Muscle of arm (tissue), 1 donor: ENCODE measurements at regions not wholly inside any gene's neighbourhood (a gene's known extent, or its start where the extent isn't known, plus 50 kb on each side); places are given as distances from the start of the nearest gene placed in this dataset.

Experiments
- DNase-seq: peaks from one replicate; pipeline ENCODE4 v3.0.0-alpha.2; 2013

GRCh38 chr1:56151402-56151801, 428.0 kb downstream of the PLPP3 start:
- DNase-seq: no peak

DNA sequence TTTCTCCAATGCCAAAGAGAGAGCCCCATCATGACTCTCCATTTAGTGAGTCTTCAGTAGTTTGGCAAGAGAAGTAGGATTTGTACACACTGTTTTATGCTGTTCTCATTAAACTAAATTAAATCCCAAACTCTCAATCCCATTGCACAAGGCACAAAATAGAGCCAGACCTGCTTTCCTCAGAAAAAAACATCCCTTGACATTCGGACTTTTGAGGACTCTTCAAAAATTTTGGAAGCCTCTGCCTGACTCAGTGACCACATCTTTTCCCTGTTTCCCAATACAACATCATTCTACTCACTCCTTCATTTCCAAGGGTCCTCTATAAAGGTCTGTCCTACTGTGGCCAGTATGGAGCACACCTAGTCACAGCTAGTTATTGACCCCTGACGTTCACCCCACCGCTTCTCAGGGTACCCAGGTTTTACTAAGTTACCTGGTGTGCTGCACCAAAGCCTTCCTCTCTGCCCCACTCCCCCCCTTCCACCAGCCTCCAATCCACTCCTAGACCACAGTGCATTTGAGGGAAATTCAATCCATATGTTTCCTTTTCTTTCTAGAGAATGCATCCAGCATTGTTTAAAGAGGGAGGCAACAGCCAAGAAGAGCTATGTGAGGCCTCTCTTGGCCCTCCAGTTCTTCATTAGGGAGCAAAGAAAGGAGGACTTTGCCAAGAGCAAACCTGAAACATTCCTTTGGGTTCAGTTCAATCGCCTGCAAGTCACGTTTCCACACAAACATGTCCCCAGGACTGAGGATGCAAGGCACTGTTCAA, 428.7 kb downstream of the PLPP3 start:
- no peak for DNase-seq

DNA sequence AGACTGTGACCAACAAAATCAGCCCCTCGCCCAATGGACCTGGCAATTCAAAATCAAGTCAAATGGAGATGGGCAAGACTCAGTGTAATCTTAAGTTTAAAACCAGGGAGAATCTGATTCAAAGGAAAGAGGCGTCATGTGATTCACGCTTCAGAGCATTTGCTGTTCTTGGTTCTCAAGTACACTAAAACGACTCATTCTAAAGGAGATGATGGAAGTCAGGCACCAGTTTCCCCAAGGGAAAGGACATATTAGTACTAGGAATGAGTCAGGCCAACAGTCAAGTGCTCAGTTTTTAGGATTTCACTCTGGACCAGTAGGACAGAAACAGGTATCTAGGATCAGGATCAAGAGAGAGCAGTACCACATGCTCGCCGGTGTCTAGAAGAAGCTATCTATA, 429.6 kb downstream of the PLPP3 start:
- DNase-seq: no peak

DNA sequence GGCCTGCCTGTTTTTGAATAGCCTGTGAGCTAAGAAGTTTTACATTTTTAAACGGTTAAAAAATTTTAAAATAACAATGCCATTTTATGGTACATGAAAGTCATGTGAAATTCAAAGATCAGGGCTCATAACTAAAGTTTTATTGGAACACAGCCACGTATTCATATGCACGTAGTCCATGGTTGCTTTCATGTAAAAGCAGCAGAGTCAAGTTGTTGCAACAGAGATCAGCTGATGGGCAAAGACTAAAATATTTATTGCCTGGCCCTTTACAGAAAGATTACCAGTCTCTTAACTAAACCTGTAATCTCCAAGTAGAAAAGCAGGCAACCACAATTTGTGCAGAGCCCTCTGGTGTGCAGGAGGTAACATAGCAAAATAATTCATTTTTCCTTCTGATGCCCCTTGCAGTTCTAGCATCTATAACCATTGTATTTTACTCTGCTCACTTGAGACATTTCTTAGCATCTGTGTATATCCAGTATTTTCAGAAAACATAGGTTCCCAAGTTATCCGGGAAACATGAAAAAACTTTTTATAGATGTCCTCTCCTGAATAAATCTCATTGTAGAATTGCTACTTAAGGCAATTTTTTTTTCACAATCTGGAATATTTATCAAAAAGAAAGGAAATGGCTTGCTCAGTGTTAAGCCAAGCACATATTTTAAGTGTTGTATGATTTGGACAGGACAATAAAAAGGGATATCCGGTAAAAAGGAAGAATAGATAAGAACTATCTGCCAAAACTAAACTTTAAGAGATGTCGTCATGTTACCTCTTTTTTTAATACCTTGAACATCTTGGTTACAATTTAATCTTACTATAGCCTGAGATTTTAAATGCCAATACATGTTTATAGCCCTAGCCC, 430.8 kb downstream of the PLPP3 start:
- no peak for DNase-seq

GRCh38 chr1:56147459-56147858, 431.9 kb downstream of the PLPP3 start:
- no peak for DNase-seq

DNA sequence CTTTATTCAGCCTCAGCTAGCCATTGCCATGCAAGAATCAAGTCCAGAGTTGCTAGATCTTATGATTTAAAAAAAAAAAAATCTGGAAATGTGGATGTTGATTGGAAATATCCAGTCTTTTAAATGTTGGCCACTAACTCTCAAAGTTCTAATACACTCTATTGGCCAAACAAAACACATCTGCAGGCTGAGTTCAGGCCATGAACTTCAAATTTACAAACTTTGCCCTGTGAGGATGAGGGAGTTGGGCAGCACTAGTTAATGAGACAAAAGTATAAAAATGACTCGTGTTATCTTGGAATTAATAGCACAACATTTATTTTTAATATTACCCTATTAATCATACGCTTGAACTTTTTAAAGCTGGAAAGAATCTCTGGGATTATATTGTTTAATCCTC, 432.3 kb downstream of the PLPP3 start:
- DNase-seq: no peak

DNA sequence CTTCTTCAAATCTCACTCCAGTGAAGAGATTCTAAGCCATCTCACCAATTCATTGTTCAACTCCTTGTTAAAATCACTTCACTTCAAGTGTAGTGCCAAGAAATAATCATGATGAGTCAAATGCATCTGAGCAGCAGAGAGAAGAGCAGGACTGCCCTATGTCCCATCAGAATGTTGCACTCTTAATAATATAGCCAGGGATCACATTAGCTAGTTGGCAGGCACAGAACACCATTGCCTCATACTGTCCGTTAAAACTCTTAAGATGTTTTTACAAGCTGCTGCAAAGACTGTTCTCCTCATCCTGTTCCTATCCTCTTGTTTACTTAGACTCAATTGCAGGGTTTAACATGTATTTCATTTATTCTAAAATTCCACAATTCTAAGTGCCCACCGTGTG, 432.9 kb downstream of the PLPP3 start:
- no peak for DNase-seq

DNA sequence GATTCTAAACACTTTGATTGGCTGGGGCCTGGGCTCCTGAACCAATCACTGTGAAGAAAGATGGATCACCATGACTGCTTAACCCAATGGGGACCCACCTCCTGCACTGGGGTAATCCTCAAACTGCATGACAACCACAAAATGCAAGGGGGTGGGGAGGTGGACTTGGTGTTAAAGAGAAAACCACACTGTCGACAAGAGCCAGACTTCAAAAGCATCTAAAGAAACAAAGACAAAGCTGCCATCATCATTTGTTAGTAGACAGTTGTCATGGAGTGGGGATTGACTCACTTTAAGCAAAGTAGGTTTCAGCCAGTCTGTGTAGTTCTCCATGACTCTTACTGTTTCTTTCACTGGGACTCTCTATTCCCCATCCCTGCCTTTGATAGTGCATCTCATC, 433.8 kb downstream of the PLPP3 start:
- no peak for DNase-seq

DNA sequence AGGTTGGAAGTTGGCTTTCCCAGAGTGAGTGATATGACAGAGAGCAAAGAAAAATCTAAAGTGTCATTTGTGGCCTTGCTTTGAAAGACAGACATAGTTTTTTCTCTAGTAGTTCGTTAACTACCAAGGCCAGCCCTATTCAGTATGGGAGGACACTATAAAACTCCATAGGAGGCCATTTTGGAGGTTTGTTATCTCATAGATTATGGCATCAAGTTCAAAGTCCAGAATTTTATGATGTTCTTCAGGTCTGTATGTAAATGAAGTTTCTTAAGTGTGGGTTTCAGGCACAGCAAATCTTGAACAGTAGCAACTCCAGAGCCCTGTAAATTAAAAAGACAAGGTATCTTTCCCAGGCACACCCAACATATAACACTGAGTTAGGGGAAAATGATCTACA, 437.1 kb downstream of the PLPP3 start:
- DNase-seq: no peak

- no peak for DNase-seq
Observed at GRCh38 chr1:56139836-56140235, 439.5 kb downstream of the PLPP3 start.

DNA sequence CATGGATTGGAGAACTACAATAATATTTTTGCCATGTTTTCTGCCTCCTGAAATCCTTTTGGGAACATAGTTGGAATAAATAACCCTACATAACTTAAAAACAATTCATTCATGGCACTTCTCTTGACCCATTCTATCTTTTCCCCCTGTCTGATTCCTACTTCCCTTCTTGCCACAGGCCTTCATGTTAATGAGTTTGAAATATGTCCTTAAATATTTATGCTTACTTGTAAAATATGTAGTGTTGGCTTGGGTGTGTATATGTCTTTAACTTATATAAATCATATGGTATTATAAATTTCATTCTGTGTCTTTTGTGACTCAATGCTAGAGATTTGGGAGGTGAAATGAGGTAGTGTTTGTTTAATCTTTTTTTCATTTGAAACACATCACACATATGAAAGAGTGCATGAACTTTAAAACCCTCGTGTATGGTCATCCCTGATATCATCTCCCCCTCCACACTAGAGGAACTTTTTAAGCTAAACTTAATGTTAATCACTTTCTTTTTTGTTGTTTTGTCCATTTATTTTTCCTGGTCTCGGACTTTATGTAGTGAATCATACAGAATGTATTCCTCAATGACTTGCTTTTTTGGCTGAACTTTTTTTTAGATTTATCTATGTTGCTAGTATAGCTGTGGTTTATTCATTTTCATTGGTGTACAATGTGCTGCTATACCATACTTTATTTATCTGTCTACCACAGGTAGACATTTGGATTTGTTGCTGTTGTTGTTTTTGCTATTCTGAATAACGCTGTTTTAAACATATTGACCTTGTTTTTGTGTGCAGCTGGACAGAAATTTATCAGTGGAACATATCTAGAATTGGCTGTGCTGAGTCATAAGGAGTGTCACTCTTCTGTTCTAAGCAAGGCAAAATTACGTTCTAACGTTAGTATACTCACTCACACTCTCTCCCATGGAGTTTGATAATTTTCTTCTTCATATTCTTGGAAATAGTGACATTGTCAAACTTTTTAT, 441.6 kb downstream of the PLPP3 start:
- DNase-seq: no peak

- no peak for DNase-seq
Observed at GRCh38 chr1:56137090-56137489, 442.3 kb downstream of the PLPP3 start.

GRCh38 chr1:56135864-56136147, 443.6 kb downstream of the PLPP3 start:
- no peak for DNase-seq

DNA sequence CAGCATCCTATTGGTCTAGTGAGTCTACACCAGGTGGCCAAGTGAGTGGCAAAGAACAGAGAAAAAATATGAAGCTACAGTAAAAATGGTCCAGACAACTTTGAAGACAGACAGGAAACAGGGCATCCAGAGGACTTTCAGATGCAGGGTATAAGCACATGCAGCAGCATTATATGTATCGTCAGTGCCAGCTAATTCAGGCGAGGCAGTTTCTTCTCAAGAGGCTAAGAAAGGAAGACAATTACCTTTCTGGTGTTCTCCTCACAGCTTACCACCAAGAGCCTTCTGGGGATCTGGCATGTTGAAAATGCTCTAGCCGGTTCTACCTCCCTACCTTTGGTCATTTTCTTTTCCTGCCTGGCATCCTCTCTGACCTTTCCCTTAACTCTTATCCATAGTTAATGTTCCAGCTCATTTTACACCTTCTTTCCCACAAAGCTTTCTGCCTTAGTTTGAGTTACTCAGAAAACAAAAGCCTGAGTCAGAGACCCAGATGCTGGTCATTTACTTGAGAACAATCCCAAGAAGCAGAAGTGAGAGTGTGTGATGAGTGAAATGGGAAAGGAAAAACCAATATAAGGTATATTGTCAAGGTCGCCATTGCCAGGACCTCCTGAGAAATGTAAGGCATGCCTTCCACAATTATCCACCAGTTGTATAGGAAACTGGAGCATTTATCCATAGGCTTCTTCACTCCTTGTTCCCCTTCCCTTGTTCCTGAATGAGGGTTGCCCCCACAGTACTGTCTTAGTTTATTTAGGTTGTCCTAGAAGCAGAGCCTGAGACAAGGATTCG, 444.1 kb downstream of the PLPP3 start:
- no peak for DNase-seq

GRCh38 chr1:56133522-56134472, 445.6 kb downstream of the PLPP3 start:
- DNase-seq: no peak

DNA sequence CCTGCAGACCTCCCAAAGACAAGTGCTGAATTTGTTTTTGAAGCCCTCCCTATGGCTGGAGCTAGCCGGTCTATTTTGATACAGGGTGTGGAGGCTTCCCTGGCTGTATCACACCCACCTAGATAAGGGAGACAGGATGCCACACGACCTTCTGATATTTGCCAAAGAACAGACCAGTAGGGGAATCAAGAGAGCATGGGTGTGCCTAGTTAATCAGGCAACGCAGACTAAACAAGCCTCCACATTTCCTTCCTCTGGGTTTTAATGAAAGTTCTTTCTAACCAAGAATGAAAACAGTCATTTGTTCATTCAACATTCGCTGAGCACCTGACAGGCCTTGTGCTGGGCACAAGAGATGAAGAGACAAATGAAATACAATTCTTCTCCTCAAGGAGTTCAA, 446.8 kb downstream of the PLPP3 start:
- no peak for DNase-seq

DNA sequence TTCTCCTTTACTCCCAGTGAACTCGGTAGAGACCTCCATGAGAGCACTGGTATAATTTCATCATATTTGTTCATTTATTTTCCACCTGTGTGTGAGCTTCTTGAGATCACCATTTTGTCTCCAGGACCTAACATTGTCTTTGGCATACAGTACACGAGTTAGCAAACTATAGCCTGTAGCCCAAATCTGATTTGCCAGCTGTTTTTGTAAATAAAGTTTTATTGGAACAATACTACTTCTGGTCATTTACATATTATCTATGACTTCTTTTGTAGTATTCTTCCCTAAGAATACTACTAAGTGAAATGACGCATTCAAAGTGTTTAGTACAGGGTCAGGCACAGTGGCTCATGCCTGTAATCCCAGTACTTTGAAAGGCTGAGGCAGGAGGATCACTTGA, 449.5 kb downstream of the PLPP3 start:
- DNase-seq: no peak

GRCh38 chr1:56125316-56125715, 454.0 kb downstream of the PLPP3 start:
- no peak for DNase-seq

GRCh38 chr1:56123826-56124225, 455.5 kb downstream of the PLPP3 start:
- DNase-seq: no peak

- no peak for DNase-seq
Observed at GRCh38 chr1:56123421-56123820, 455.9 kb downstream of the PLPP3 start.
